ENCODE measurements at regions not wholly inside any gene's neighbourhood (a gene's known extent, or its start where the extent isn't known, plus 50 kb on each side); places are given as distances from the start of the nearest gene placed in this dataset.
"Not testable (repeated sequence)": the region's sequence is repeated elsewhere in the genome, so short reads cannot be mapped to it uniquely, and the experiment has no call there.

- WGBS (ENCODE audit: insufficient coverage, low coverage, low lambda C conversion rate, missing lambda C conversion rate), result 8% methylated on average over 4 of the region's 4 CpGs
- no peaks in the 10 kb centered on the region for H3K36me3 ChIP-seq
- intact Hi-C loops (cut with DNase I), result no loop called here
- H3K4me1 ChIP-seq, result no peaks in the 10 kb centered on the region
- DNase-seq (no peak), ATAC-seq (no peak)
- H3K27ac ChIP-seq, result no peak overlapping the region
- TF ChIP-seq CTCF (IDR thresholded peaks at IDR 0.05) (no peak), POLR2A (IDR thresholded peaks at IDR 0.05) (no peak)
- H3K9me3 ChIP-seq, result no peaks in the 10 kb centered on the region
- H3K4me3 ChIP-seq, result no peak overlapping the region
- no peaks in the 10 kb centered on the region for H3K27me3 ChIP-seq
These were observed 80.3 kb upstream of the TMEM132D start for GRCh38 chr12:129984106-129984505.

- ATAC-seq, result no peak
- Histone ChIP-seq H3K9me3 (peaks cover 0 to 3% (median 0%) of the 10 kb centered on the region in 4 donors), H3K27me3 (no peaks in the 10 kb centered on the region), H3K36me3 (no peaks in the 10 kb centered on the region), H3K4me3 (no peak overlapping the region), H3K4me1 (no peaks in the 10 kb centered on the region), H3K27ac (no peak overlapping the region)
- intact Hi-C loops (cut with DNase I), result no loop called here
- TF ChIP-seq CTCF (IDR thresholded peaks at IDR 0.05), result no peak
- TF ChIP-seq POLR2A (IDR thresholded peaks at IDR 0.05), result no peak
- 33% methylated on average over 5 of the region's 5 CpGs for WGBS (ENCODE audit: insufficient coverage, low coverage, low lambda C conversion rate, missing lambda C conversion rate)
- no peak for DNase-seq
These were observed 84.0 kb upstream of the TMEM132D start for GRCh38 chr12:129987841-129988240.

GRCh38 chr12:129994634-129995033 is 90.8 kb upstream of the TMEM132D start:
- DNase-seq, result no peak
- intact Hi-C loops (cut with DNase I), result no loop called here

GRCh38 chr12:129997239-129997638 is 93.4 kb upstream of the TMEM132D start:
- WGBS (ENCODE audit: insufficient coverage, low coverage, low lambda C conversion rate, missing lambda C conversion rate), result 21% methylated on average over 4 of the region's 5 CpGs
- H3K27ac ChIP-seq, result no peak overlapping the region
- no peak overlapping the region for H3K4me3 ChIP-seq
- no peaks in the 10 kb centered on the region for H3K36me3 ChIP-seq
- H3K27me3 ChIP-seq, result no peaks in the 10 kb centered on the region
- TF ChIP-seq CTCF (IDR thresholded peaks at IDR 0.05) (no peak), POLR2A (IDR thresholded peaks at IDR 0.05) (no peak)
- no peaks in the 10 kb centered on the region for H3K4me1 ChIP-seq
- DNase-seq, result no peak
- intact Hi-C loops (cut with DNase I), result no loop called here
- peaks cover 0 to 4% (median 0%) of the 10 kb centered on the region in 4 donors for H3K9me3 ChIP-seq
- no peak for ATAC-seq

More at GRCh38 chr12:129994634-129995033, 90.8 kb upstream of the TMEM132D start:
- Histone ChIP-seq H3K27me3 (no peaks in the 10 kb centered on the region), H3K36me3 (no peaks in the 10 kb centered on the region), H3K9me3 (peaks cover 0 to 4% (median 0%) of the 10 kb centered on the region in 4 donors), H3K4me1 (no peaks in the 10 kb centered on the region), H3K4me3 (no peak overlapping the region), H3K27ac (no peak overlapping the region)
- ATAC-seq, result no peak
- no peak for TF ChIP-seq CTCF (IDR thresholded peaks at IDR 0.05)
- TF ChIP-seq POLR2A (IDR thresholded peaks at IDR 0.05), result no peak
- 57% methylated on average over 8 of the region's 8 CpGs for WGBS (ENCODE audit: insufficient coverage, low coverage, low lambda C conversion rate, missing lambda C conversion rate)

GRCh38 chr12:130004310-130004877 is 100.6 kb upstream of the TMEM132D start:
- H3K27me3 ChIP-seq; H3K36me3 ChIP-seq; ATAC-seq; intact Hi-C loops (cut with DNase I); H3K27ac ChIP-seq; H3K4me1 ChIP-seq; H3K4me3 ChIP-seq; DNase-seq; H3K9me3 ChIP-seq: not testable (repeated sequence)
- 70% methylated on average over 4 of the region's 4 CpGs for WGBS (ENCODE audit: insufficient coverage, low coverage, low lambda C conversion rate, missing lambda C conversion rate)
